ENCODE measurements at regions not wholly inside any gene's neighbourhood (a gene's known extent, or its start where the extent isn't known, plus 50 kb on each side); places are given as distances from the start of the nearest gene placed in this dataset.

- TF ChIP-seq REST (IDR thresholded peaks at IDR 0.05; ENCODE audit: low read depth): no peak
- TF ChIP-seq EGR1 (IDR thresholded peaks at IDR 0.05): no peak
- TF ChIP-seq FOXM1 (IDR thresholded peaks at IDR 0.05; ENCODE audit: borderline replicate concordance, low read depth): no peak
- TF ChIP-seq ZBTB7A (IDR thresholded peaks at IDR 0.05; ENCODE audit: low read depth): no peak
- TF ChIP-seq YY1 (IDR thresholded peaks at IDR 0.05; ENCODE audit: low read depth): no peak
- no peak for TF ChIP-seq EP300 (IDR thresholded peaks at IDR 0.05; ENCODE audit: borderline replicate concordance)
- TF ChIP-seq TAF1 (IDR thresholded peaks at IDR 0.05; ENCODE audit: low read depth): no peak
- TF ChIP-seq RAD21 (IDR thresholded peaks at IDR 0.05; ENCODE audit: low read depth): no peak
- TF ChIP-seq CEBPB (IDR thresholded peaks at IDR 0.05): no peak
- TF ChIP-seq TEAD4 (IDR thresholded peaks at IDR 0.05): no peak
- no peak for TF ChIP-seq NFIC (IDR thresholded peaks at IDR 0.05)
- TF ChIP-seq MAX (IDR thresholded peaks at IDR 0.05): no peak
- TF ChIP-seq CREB1 (IDR thresholded peaks at IDR 0.05; ENCODE audit: low read depth): no peak
- TF ChIP-seq TCF12 (IDR thresholded peaks at IDR 0.05; ENCODE audit: low read depth): no peak
Observed at GRCh38 chr3:154517404-154517803, 87.4 kb upstream of the GPR149 start.
